ENCODE measurements at regions not wholly inside any gene's neighbourhood (a gene's known extent, or its start where the extent isn't known, plus 50 kb on each side); places are given as distances from the start of the nearest gene placed in this dataset.

GRCh38 chr3:34352778-34353331, 554.4 kb downstream of the PDCD6IP start:
- no peak for TF ChIP-seq CTCF (IDR thresholded peaks at IDR 0.05)
- no peak for TF ChIP-seq POLR2A (IDR thresholded peaks at IDR 0.05)

Data from esophagus squamous epithelium (tissue), 4 donors.